ENCODE measurements at regions not wholly inside any gene's neighbourhood (a gene's known extent, or its start where the extent isn't known, plus 50 kb on each side); places are given as distances from the start of the nearest gene placed in this dataset.

- TF ChIP-seq CTCF (conservative IDR thresholded peaks at IDR 0.05; ENCODE audit: low read depth, low read length) (no peak), EZH2phosphoT487 (IDR thresholded peaks at IDR 0.05; ENCODE audit: borderline replicate concordance, low read length) (no peak)
Observed at GRCh38 chr6:19712998-19713397, 124.2 kb upstream of the ID4 start.

Measured in PC-3 (cell line).